ENCODE measurements at regions not wholly inside any gene's neighbourhood (a gene's known extent, or its start where the extent isn't known, plus 50 kb on each side); places are given as distances from the start of the nearest gene placed in this dataset.
A peak's percentile ranks its signal among the peaks of the same experiment; 100 is the strongest.
"Not testable (repeated sequence)": the region's sequence is repeated elsewhere in the genome, so short reads cannot be mapped to it uniquely, and the experiment has no call there.

- no peak for DNase-seq (ENCODE audit: low spot score)
These were observed 1622.1 kb downstream of the STIM2 start for GRCh38 chr4:28482580-28483270.

GRCh38 chr4:28488021-28488420 lies 1627.4 kb downstream of the STIM2 start:
- DNase-seq (ENCODE audit: low spot score): no peak

- no peak for DNase-seq (ENCODE audit: low spot score)
These were observed 1630.0 kb downstream of the STIM2 start for GRCh38 chr4:28490669-28491068.

GRCh38 chr4:28505064-28505463 lies 1644.4 kb downstream of the STIM2 start:
- DNase-seq (ENCODE audit: low spot score): no peak

- DNase-seq (ENCODE audit: low spot score): no peak
These were observed 1648.0 kb downstream of the STIM2 start for GRCh38 chr4:28508636-28509035.

- not testable (repeated sequence) for DNase-seq (ENCODE audit: low spot score)
These were observed 1654.1 kb downstream of the STIM2 start for GRCh38 chr4:28514766-28515165.

- DNase-seq (ENCODE audit: low spot score): no peak
These were observed 1658.0 kb downstream of the STIM2 start for GRCh38 chr4:28518561-28519165.

GRCh38 chr4:28523681-28524190 lies 1663.1 kb downstream of the STIM2 start:
- peak; percentile 45 for DNase-seq (ENCODE audit: low spot score)

- no peak for DNase-seq (ENCODE audit: low spot score)
These were observed 1675.5 kb downstream of the STIM2 start for GRCh38 chr4:28536124-28536523.

- no peak for DNase-seq (ENCODE audit: low spot score)
These were observed 1685.3 kb downstream of the STIM2 start for GRCh38 chr4:28545986-28546385.

- no peak for DNase-seq (ENCODE audit: low spot score)
These were observed 1687.5 kb downstream of the STIM2 start for GRCh38 chr4:28548136-28548535.

GRCh38 chr4:28548594-28548993 lies 1688.0 kb downstream of the STIM2 start:
- DNase-seq (ENCODE audit: low spot score): no peak

- DNase-seq (ENCODE audit: low spot score): no peak
These were observed 1695.2 kb downstream of the STIM2 start for GRCh38 chr4:28555866-28556265.

- no peak for DNase-seq (ENCODE audit: low spot score)
These were observed 1697.1 kb downstream of the STIM2 start for GRCh38 chr4:28557755-28558154.

GRCh38 chr4:28558895-28559294 lies 1698.3 kb downstream of the STIM2 start:
- no peak for DNase-seq (ENCODE audit: low spot score)

GRCh38 chr4:28562913-28563312 lies 1702.3 kb downstream of the STIM2 start:
- no peak for DNase-seq (ENCODE audit: low spot score)

- no peak for DNase-seq (ENCODE audit: low spot score)
These were observed 1704.8 kb downstream of the STIM2 start for GRCh38 chr4:28565396-28565795.

- DNase-seq (ENCODE audit: low spot score): no peak
These were observed 1740.3 kb downstream of the STIM2 start for GRCh38 chr4:28600958-28601357.

- DNase-seq (ENCODE audit: low spot score): no peak
These were observed 1761.0 kb downstream of the STIM2 start for GRCh38 chr4:28621591-28621990.

GRCh38 chr4:28636971-28637370 lies 1776.3 kb downstream of the STIM2 start:
- no peak for DNase-seq (ENCODE audit: low spot score)

GRCh38 chr4:28639747-28640146 lies 1779.1 kb downstream of the STIM2 start:
- no peak for DNase-seq (ENCODE audit: low spot score)

GRCh38 chr4:28654618-28655017 lies 1794.0 kb downstream of the STIM2 start:
- DNase-seq (ENCODE audit: low spot score): no peak

GRCh38 chr4:28665306-28665705 lies 1804.7 kb downstream of the STIM2 start:
- DNase-seq (ENCODE audit: low spot score): no peak

- no peak for DNase-seq (ENCODE audit: low spot score)
These were observed 1814.9 kb downstream of the STIM2 start for GRCh38 chr4:28675582-28675981.
